Loucy (cell line): ENCODE measurements at regions not wholly inside any gene's neighbourhood (a gene's known extent, or its start where the extent isn't known, plus 50 kb on each side); places are given as distances from the start of the nearest gene placed in this dataset.

Experiments used
- CTCF ChIP-seq: fragments of 200-600 bp; sonication (generic); conservative IDR thresholded peaks from 2 replicates; pipeline ENCODE4 v1.5.1; 2014; ENCODE audit warnings: mild to moderate bottlenecking, antibody characterized with exemption, low read length
- EZH2phosphoT487 ChIP-seq: fragments of 200-600 bp; IDR thresholded peaks from 2 replicates; pipeline ENCODE4 v1.6.1; 2018; ENCODE audit warnings: antibody characterized with exemption, mild to moderate bottlenecking, moderate library complexity, borderline replicate concordance

DNA sequence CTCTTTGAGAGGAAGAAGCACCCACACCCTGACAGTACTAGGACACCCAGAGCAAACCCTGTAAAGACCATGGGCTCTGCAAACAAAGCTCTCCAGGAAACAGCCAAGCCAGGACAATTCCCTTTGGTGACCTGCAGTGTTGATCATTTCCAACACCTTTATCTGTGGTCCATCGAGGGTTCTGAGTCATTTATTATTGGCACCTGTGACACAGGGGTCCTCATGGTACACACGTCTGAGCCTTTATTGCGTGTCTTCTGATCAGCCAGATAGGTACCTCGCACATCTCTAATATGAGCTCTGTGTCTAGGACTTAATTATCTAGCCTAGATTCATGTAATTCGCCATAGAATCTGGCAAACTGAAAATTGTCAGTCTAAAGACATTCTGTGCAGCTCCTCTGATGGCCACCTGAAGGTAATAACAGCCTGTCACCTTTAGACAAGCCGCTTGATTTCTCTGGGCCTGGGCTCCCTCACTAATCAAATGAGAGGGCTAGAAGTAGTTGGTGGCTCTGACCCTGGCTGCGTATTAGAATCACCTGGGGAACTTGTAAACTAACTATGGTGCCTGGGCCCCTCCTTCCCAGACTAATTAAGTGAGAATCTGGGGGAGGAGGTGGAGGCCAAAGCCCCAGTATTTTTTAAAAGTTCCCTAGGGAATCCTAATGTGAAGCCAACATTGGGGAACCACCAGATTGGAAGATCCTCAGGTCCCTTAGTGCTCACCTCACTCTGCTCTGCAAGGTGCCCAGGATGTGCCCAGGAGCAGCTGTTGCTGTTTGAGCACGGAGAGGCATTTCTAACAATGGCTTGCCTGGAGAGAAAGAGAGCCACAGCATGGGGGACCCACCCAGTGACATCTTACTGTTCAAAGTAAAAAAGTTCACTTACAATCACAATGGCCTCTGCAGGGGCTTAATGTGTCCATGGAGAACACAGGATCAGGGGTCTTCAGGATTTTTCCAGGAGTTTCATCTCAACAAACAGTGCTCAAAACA is 122.0 kb upstream of the ARID1B start:
- TF ChIP-seq CTCF (no peak), EZH2phosphoT487 (no peak)
